ENCODE measurements at regions not wholly inside any gene's neighbourhood (a gene's known extent, or its start where the extent isn't known, plus 50 kb on each side); places are given as distances from the start of the nearest gene placed in this dataset.

- no peak for DNase-seq
Measured at GRCh38 chr12:115569345-115570068, 708.0 kb downstream of the MED13L start.

GRCh38 chr12:115558281-115558680 is 719.2 kb downstream of the MED13L start:
- no peak for DNase-seq

- no peak for DNase-seq
Measured at GRCh38 chr12:115553622-115554021, 723.9 kb downstream of the MED13L start.

GRCh38 chr12:115543269-115543668 is 734.2 kb downstream of the MED13L start:
- DNase-seq = no peak

GRCh38 chr12:115542656-115543055 is 734.8 kb downstream of the MED13L start:
- no peak for DNase-seq

GRCh38 chr12:115541891-115542421 is 735.5 kb downstream of the MED13L start:
- DNase-seq = no peak

GRCh38 chr12:115528466-115528865 is 749.0 kb downstream of the MED13L start:
- no peak for DNase-seq

GRCh38 chr12:115521771-115522409 is 755.6 kb downstream of the MED13L start:
- DNase-seq = no peak

GRCh38 chr12:115519887-115520286 is 757.6 kb downstream of the MED13L start:
- no peak for DNase-seq

GRCh38 chr12:115519359-115519758 is 758.1 kb downstream of the MED13L start:
- no peak for DNase-seq

- DNase-seq = no peak
Measured at GRCh38 chr12:115517913-115518312, 759.6 kb downstream of the MED13L start.

- DNase-seq = no peak
Measured at GRCh38 chr12:115511986-115512711, 765.3 kb downstream of the MED13L start.

- DNase-seq = no peak
Measured at GRCh38 chr12:115511305-115511704, 766.2 kb downstream of the MED13L start.

GRCh38 chr12:115508990-115509389 is 768.5 kb downstream of the MED13L start:
- DNase-seq = no peak

GRCh38 chr12:115507951-115508722 is 769.4 kb downstream of the MED13L start:
- no peak for DNase-seq

GRCh38 chr12:115507560-115507889 is 770.0 kb downstream of the MED13L start:
- no peak for DNase-seq

GRCh38 chr12:115506822-115507559 is 770.5 kb downstream of the MED13L start:
- no peak for DNase-seq

GRCh38 chr12:115504306-115505290 is 772.9 kb downstream of the MED13L start:
- no peak for DNase-seq

- DNase-seq = no peak
Measured at GRCh38 chr12:115500872-115501271, 776.6 kb downstream of the MED13L start.

GRCh38 chr12:115495300-115495699 is 782.2 kb downstream of the MED13L start:
- DNase-seq = no peak

- DNase-seq = no peak
Measured at GRCh38 chr12:115492553-115492952, 784.9 kb downstream of the MED13L start.

Data from SHP77 treated with DMSO at 0.1 percent for 48 hours (cell line).